ENCODE measurements at regions not wholly inside any gene's neighbourhood (a gene's known extent, or its start where the extent isn't known, plus 50 kb on each side); places are given as distances from the start of the nearest gene placed in this dataset.
A peak's percentile ranks its signal among the peaks of the same experiment; 100 is the strongest.

DNA sequence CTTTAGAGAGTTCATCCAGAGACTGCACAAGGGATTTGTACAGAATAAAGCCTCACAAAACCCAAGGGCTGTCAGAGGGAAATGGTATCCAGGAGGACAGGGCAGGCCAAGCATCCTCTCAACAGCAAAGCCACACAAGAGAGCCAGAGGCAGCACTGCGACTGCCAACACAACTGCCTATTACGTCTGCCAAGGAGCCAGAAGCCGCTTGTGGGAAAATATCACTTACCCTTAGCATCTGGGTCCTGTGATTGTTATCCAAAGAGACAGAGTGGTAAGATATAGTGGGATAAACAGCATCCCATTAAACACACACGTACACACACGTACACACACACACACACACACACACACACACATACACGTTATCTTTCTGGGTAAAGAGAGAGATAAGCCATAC, 618.3 kb upstream of the AGTR1 start:
- DNase-seq (ENCODE audit: low read depth, low spot score), result peak; percentile 4

DNA sequence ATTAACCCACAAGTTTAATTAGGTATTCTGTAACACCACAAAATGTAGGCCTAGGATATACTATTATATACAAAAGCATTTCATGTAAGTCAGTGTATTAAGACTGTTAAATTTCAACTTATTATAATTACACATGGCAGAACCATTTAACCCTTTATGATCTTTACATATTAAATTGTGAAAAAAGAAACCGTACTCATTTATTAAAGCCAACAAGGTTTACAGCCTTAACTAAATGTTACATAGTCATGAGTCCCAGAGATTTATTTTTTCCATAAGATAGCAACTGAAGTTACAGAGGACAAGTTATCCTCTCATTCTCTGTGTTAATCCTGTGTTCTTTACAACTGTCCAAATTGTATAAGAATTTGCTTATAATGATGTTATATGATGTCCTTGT, 615.8 kb upstream of the AGTR1 start:
- DNase-seq (ENCODE audit: low read depth, low spot score), result no peak

DNA sequence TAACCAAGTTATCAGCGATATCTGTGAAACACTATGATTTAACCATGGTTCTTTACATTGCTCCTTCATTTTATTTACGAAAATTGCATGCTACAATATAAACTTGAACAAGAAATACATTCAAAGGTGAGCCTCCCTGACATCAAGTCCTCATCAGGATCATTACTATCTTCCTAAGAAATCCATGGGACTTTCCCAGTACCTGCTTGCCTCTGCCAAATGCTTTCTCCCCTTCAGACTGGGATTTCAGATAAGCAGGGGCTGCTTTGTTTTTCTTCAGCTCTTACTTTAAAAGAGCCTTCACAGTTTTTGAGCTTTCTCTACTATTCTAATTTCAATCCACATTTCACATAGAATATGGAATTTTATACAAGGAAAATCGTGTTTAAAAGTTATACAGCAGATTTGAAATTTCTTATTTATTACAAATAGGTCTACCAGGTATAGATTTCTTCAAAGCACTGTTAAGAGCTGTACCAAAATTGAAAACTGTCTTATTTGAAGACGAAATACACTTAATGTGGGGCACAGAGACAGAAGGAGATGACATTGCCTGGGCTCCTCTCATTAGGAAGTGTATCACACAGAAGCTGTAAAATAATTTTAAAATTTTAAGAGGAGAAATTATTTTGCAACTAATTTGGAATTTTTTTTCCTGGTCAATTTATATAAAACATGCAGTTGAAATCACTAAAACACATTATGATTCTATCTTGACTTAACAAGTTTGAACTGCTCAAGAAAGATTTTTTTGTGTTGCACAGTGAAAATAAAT, 615.0 kb upstream of the AGTR1 start:
- no peak for DNase-seq (ENCODE audit: low read depth, low spot score)

DNA sequence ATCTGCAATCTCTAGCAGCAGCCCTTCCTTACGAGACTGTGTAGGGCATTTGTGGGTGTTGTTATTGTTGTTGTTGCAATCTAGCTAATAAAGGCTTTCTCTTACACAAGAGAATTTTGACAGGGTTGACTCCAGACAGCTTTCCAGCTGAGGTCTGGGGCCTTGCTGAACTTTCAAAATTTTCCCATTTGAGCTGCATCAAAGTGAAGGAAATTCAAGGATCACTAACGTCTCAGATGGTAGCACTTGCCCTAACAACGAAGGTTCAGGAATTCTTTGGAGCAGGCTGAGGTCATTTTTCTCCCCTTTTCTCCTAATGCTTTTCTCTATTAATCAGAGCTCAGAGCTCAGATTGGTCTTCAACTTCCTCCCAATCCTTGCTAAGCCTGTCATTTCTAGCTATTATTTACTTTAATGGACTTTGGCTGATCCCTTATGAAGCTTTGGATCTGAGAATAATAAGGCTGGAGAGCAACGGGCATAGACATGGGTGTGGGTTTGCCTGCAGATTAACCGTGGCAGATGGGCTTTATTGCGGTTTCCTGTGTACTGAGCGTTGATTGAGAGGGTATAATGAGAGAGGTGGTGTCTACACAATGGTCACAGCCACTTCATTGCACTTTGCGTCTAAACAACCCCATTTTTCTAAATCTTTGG, 614.0 kb upstream of the AGTR1 start:
- no peak for DNase-seq (ENCODE audit: low read depth, low spot score)

DNA sequence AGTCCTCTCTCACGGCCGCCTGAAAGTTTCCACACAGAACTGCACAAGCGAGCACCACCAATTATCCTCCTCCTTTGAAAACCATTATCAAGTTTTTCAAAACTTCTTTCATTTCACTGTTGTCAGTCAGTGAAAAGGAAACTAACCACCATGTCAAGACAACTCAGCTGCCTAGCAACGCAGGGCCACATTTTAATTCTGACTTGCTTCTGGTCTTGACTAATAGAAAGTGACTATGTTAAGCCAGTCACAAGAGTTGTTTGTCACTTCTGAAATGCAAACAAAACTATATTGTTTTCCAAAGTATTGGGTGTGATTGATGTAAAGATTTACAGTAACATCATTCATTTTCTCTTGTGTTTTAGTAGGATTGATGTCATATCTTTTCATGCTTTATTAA, 612.8 kb upstream of the AGTR1 start:
- no peak for DNase-seq (ENCODE audit: low read depth, low spot score)

DNA sequence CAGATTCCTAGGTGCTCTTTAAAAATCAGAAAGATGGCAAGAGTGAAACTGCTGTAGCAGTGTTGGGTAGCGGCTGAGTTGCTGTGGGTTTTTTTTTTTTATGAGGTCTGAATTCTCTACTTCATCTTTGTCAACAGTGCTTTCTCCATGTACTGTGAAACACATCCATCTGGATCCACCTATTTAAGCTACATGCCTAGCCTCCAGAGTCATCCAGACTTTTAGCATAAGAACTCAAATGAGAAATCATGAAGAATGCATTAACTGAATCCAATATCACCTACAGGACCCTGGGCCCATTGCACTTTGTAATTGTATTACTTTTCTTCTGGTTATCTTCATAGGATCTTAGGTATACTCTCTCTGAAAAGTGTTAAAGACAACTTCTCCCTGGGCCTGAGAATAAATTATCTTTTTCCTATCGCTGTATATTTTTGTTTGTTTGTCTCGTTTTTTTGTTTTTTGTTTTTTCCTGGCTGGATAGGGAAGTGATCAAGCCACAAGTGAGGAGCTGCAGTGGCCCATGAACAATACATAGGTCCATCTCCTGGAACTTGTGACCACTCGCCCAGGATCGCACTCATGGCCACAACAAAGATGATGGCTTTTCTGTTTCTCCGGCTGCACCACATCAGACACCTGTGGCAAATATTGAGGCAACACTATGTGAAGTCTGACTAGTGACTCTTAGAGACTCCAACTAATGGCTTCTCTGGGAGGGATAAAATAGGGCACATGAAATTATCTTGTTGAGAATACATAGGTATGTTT, 609.9 kb upstream of the AGTR1 start:
- no peak for DNase-seq (ENCODE audit: low read depth, low spot score)

DNA sequence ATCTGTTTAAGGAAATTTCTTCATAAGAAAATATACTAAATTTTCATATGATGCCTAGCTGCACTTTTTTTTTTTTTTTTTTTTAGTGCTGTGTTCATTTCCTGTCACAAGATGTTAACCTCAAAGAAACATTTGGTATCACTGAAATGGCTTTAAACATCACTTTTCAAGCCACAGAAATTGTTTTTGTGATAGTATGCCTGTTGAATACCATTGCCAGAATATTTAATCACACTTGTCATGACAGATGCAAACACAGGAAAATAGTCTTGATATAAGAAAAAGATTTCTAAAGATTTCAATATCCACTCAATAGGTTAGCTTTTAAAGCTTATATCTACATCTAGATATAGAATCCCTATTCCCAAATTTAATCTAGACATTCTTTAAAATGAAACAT, 608.5 kb upstream of the AGTR1 start:
- no peak for DNase-seq (ENCODE audit: low read depth, low spot score)

DNA sequence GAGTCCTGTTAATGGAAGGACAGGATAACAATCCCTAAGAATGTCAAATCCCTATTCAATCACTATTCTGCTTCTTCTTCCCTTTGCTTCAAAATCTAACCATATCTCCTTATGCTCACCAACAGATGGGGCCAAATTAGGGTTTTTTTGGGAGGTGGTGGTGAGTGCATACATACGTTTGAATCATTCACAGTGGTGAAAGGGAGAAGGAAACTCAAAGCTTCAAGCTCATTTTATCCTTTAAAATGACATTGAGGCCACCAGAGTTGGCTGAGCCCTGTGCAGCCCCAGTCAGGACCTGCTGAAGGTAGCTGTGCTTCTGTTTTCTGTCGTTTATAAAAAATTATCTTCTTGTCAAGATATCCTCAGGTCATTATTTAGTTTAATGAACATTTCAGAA, 607.5 kb upstream of the AGTR1 start:
- DNase-seq (ENCODE audit: low read depth, low spot score), result no peak

DNA sequence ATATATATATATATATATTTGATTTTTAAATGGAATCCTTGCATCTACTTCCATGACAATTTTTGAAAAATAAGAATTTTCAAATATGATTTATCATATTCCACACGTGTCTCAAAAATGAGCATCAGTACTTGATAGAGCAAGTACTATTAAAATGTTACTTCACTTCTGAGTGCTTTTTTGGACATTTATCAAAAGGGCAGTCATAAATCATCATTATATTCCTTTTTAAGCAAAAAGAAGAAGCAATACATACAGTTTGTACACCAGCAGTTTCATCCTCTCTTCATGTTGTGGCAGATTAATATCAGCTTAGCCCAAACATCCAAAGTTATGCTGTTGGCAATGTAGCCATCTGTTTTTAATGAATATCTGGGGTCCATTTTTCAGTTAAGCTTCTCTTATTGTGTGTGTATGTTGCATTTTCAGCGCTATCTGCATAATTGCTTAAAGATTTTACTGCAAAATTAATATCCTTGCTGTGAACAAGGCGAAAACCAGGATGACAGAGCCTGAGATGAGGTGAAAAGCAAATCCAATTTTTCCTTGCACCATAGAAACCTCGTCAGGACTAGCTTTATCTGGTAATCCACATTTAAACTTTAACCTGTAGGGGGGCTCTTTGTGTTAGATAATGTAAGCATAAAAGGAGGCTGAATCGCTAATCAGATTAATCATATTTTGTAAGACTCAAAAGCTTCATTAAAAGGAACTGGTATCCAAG, 604.9 kb upstream of the AGTR1 start:
- DNase-seq (ENCODE audit: low read depth, low spot score), result no peak

DNA sequence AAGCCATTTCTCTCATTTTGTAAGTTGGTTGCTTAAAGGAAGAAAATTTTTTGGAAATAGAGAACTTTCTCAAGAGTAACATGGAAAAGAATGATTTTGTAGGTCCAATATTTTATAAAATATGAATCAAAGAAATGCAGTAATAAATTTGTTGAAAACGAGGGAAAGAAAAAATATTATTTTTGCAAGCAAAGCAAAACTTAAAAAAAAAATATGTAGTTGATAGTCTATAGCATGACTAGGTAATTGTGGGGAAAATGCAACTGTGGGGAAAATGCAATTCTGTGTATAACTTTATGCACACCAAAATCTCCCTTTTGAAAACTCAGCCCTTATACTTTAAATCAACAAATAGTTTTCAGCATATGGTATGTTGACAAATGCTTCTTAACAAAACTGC, 604.0 kb upstream of the AGTR1 start:
- no peak for DNase-seq (ENCODE audit: low read depth, low spot score)

DNA sequence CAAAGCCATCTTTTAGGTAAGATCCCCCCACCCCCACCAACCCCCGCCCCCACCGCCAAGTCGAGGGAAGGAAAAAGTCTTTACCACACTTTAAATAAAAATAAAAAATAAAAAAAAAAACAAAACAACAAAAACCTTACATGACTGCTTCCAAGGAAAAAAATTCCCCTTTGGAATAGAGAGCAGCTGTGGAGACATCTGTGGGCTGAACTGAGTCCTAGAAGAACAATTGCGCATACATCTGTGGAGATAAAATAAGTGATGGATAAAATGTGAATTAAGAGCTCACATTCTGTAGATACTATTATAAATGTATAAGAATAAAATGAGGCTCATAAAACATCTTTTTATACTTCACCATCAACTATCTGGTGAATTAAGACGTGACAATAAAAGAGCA, 601.7 kb upstream of the AGTR1 start:
- no peak for DNase-seq (ENCODE audit: low read depth, low spot score)

DNA sequence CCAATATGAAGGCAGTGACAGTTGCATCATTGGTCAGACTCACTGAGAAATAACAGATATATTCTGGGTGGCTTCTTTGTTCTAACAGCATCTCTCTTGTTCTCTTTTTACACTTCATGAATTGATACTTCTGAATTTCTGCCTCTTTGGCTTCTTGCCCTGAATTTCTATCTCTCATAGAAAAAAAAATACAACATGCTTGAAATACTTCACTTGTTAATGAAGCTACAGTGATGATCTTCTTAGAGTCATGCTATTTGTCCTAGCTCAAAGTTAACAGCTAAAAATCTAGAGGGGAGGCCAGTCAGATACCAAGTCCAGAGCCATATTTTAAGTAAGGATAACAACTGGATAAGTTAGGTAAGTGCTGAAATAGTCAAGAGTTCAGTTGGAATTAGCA, 597.2 kb upstream of the AGTR1 start:
- DNase-seq (ENCODE audit: low read depth, low spot score), result no peak

DNA sequence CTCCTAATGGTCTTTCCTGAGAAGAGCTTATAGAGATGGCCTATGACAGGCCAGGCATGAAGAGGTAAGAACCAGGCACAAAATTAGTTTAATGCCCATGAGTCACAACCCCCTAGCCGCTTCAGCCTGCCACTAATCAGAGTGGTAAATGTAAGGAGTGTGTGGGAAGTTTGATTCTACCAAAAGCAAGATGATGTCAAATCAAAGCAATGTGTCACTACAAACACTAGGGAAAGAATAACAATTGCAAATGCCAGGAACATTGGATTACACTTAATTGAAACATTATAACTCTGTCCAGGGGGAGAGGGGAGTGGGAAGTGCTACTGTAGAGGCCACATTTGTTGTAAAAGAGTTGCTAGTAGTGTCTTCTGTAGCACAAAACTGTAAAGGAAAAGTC, 596.6 kb upstream of the AGTR1 start:
- no peak for DNase-seq (ENCODE audit: low read depth, low spot score)

DNA sequence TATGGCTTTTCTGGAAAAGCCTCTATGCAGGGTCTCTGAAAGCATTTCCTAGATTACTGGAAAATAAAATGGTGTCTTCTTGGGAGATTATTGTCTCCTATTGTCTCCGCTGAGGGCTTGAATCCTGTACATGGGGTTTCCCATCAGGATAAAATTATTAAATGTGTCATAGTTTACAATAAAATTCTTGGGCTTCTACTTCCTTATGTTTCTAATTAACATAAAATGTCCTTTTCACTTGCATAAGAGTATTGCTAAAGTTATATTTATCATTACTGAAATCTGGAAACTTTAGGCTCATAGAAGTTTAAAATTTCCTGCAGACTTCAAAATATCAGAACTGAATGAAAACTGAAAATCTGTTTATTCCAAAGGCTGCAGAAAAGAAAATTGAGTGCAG, 595.5 kb upstream of the AGTR1 start:
- DNase-seq (ENCODE audit: low read depth, low spot score), result no peak

DNA sequence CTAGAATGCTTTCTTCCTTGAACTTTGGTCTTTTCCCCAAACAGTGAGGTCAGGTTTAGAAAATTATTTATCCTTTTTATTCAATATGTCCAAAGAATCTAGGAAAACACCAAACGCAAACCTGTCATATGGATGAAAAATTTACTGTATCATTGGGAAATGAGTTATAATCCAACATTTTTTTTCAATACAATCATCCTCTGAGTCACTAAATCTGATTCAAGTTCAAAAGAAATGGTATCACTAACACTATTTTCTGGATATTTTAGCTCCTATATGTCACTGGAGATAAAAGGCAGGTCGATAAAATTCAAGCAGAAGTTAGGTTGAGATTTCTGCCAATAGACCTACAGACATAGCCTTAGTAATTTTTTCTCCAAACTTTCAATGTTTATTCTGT, 591.6 kb upstream of the AGTR1 start:
- no peak for DNase-seq (ENCODE audit: low read depth, low spot score)

DNA sequence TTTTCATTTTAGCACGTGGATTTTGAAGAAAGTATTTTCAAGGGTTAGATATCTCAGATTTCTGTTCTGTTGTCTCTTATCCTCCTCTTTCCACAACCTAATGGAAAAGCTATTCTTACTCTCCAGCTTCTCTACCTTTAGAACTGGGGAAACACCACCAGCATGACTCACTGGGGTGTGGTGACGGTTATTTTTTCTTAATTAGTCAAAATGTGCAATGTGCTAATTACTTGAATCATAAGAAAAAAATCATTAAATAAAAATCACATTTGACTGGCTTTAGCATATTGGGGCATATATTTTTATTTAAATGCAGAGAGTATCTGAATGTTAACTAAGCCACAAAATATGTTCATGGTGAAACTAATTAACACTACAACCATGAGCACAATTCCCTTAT, 570.7 kb upstream of the AGTR1 start:
- no peak for DNase-seq (ENCODE audit: low read depth, low spot score)

DNA sequence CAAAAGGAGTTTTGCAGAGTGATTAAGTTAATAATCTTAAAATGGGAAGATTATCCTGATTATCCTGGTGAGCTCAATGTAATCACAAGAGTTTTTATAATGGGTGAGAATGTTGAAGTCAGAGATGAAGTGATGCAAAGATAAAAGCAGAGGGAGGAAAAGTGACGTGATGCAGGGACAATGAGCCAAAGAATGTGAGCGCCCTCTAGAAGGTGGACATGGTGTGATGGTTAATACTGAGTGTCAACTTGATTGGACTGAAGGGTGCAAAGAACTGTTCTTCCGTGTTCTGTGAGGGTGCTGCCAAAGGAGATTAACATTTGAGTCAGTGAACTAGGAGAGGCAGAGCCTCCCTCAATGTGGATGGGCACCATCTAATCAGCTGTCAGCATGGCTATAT, 569.6 kb upstream of the AGTR1 start:
- DNase-seq (ENCODE audit: low read depth, low spot score), result no peak

DNA sequence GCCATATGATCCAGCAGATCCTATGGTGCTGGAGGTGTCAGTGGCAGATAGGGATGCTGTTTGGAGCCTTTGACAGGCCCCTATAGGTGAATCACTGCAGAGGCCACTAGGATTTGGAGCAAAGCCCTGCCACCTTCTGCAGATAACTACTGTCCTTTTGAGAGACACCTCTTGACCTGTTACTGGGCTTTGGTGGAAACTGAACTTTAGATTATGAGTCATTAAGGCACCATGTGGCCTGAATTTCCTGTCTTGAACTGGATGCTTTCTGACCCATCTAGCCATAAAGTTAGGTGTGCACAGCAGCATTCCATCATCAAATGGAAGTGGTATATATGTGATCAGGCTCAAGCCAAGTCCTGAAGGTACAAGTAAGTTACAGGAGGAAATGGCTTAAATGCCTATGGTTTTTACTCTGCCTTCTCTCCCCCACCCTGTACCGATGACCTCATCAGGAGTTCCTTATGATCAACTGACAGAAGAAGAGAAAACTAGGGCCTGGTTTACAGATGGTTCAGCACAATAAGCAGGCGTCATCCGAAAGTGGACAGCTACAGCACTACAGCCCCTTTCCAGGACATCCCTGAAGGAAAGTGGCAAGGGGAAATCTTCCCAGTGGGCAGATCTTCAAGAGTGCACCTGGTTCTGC, 565.6 kb upstream of the AGTR1 start:
- DNase-seq (ENCODE audit: low read depth, low spot score), result no peak

DNA sequence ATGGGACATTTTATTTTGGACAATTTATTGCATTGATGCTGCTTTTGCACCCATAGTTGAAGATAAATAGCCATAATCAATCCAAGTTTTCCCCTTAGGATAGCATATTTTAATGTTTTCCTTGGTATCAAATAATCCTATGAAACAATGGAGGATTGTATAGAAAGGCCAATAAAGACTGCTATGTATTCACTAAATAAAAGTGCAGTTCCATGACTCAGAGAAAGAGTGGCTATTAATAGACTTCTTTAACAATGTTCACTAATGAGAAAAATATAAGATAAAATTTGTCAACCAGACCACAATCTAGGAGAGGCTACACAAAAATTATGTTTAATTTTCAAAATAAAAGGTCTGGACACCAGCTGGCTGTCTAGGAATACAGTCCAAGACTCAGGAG, 560.9 kb upstream of the AGTR1 start:
- DNase-seq (ENCODE audit: low read depth, low spot score), result no peak

DNA sequence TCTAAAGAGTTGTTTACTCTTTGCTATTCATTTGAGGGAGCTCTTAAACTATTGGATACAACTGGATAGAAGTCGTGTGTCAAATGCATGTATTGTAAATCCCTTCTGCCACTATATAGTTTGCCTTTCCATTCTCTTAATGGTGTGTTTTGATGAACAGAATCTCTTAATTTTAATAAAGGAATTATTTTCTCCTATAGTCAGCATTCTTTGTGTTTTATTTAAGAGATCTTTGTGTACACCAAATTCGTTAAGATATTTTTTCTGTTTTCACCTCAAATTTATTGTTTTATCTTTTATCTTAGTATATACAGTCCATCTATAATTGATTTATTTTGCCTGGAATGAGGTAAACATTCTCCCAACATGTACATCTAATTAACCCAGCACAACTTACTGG, 551.5 kb upstream of the AGTR1 start:
- DNase-seq (ENCODE audit: low read depth, low spot score), result no peak

DNA sequence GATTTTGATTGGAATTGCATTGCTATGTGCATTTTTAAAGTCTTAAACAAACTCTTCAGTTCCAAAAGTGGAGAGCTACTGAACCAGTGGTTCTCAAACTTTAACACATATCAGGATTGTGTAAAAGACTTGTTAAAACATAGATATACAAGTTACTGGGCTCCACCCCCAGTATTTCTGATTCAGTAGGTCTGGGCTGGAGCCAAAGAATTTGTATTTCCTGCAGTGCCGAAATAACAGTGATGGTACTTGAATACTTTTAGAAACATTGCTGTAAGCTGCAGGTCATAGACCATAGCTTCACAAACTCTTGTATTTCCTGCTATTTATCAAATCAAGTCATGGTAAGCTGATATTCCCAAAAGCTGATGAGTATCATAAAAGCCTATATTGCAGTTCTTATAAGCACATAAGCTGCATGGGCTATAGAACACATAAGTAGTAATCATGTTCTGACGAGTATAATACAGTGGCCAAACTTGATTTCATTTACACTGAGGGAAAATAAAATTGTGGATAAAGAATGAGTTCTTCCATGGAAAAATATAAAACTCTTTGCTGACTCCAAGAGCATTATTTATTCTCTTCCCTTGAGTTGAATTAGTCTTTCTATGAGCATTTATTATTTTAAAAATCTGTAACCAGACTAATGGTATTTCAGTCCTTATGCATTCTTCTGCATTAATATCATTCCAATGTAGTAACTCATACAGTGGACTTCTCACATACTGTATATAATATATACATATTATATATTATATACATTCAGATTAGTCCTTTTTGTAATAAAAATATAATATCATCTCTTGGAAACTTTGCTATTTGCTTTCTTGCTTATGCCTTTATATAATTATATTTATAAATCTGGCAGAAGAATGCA, 550.5 kb upstream of the AGTR1 start:
- DNase-seq (ENCODE audit: low read depth, low spot score), result no peak

All from ELF-1 (cell line).